Heart left ventricle (tissue), 16 donors: ENCODE measurements at regions not wholly inside any gene's neighbourhood (a gene's known extent, or its start where the extent isn't known, plus 50 kb on each side); places are given as distances from the start of the nearest gene placed in this dataset.
A peak's percentile ranks its signal among the peaks of the same experiment; 100 is the strongest.

Experiments used
- ATAC-seq, 4 donors: fragments of 200-7000 bp; cut with Tn5 transposase; one replicate each; pipeline ENCODE4 v1.9.1; 2020 to 2022; ENCODE audit warnings: moderate library complexity in 4 of 4, mild to moderate bottlenecking in 3 of 4, moderate number of reproducible peaks in 1 of 4
- DNase-seq, 5 donors: peaks; one replicate each; pipeline ENCODE4 v3.0.0-alpha.2; 2020
- H3K27ac ChIP-seq, 12 donors: fragments of 200-600 bp; sonication (generic) in 4 of 12; one replicate each; pipeline versions ENCODE4 v1.5.0 to v1.8.0; 2016 to 2022; ENCODE audit warnings: mild to moderate bottlenecking in 2 of 12
- H3K27me3 ChIP-seq, 9 donors: fragments of 200-600 bp; sonication (generic) in 2 of 9; one replicate each; pipeline versions ENCODE4 v1.5.1 to v1.8.0; 2016 to 2022; ENCODE audit warnings: mild to moderate bottlenecking in 3 of 9
- H3K36me3 ChIP-seq, 9 donors: fragments of 200-600 bp; sonication (generic) in 2 of 9; one replicate each; pipeline versions ENCODE4 v1.5.0 to v1.8.0; 2018 to 2022; ENCODE audit warnings: mild to moderate bottlenecking in 2 of 9
- H3K4me1 ChIP-seq, 12 donors: fragments of 200-600 bp; sonication (generic) in 4 of 12; one replicate each; pipeline versions ENCODE4 v1.5.0 to v1.8.0; 2016 to 2022; ENCODE audit warnings: mild to moderate bottlenecking in 3 of 12
- H3K4me3 ChIP-seq, 12 donors: fragments of 200-600 bp; sonication (generic) in 4 of 12; one replicate each; pipeline versions ENCODE4 v1.5.0 to v1.8.0; 2017 to 2022; ENCODE audit warnings: mild to moderate bottlenecking in 9 of 12, moderate library complexity in 4 of 12
- H3K9me3 ChIP-seq, 12 donors: fragments of 200-600 bp; sonication (generic) in 4 of 12; one replicate each; pipeline versions ENCODE4 v1.5.0 to v1.8.0; 2016 to 2022; ENCODE audit warnings: mild to moderate bottlenecking in 1 of 12
- CTCF ChIP-seq, 12 donors: fragments of 200-600 bp; sonication (generic) in 4 of 12; IDR thresholded peaks; one replicate each; pipeline versions ENCODE4 v1.5.0 to v1.8.0; 2018 to 2022; ENCODE audit warnings: antibody characterized with exemption in 12 of 12, mild to moderate bottlenecking in 5 of 12
- POLR2A ChIP-seq, 2 donors: fragments of 450-650 bp; IDR thresholded peaks; one replicate each; pipeline ENCODE4 v1.6.1; 2017; ENCODE audit warnings: antibody characterized with exemption in 2 of 2, mild to moderate bottlenecking in 2 of 2, moderate library complexity in 2 of 2
- WGBS, 4 donors: extraction: QIAGEN DNeasy Blood & Tissue Kit in 2 of 4; methylation state at CpG; one replicate each; pipeline versions ENCODE4 v1.1.5 to v1.1.7; 2013 to 2018; 5-methylcytosine and 5-hydroxymethylcytosine counted together
- intact Hi-C, 10 donors: fragments of 100-400 bp; cut with DNase I; formaldehyde crosslinking; loops; one replicate each; pipeline versions ENCODE4 v1.11.1 to v1.14.2; 2022
- donor health status: ischemic (EF 13 %, LVEDD 7.1; RV severe dilation, severe dysfunction).
- donor health status: healthy with polysubstance abuse.
- donor health status: DM: no; HTN: yes; CAD: no.
- donor health status: DM: no; HTN: no; CAD: no.
- donor health status: ischemic (EF 25% LVEDD 6.9; RV normal size, moderate dysfunction).
- donor health status: ischemic (EF 25% LVEDD 5.7; RV mildly dilated, moderate dysfunction).
- donor health status: healthy.
- donor health status: DM: yes; HTN: yes; CAD: no.
- donor health status: ischemic (EF 35%, LVEDD 5.7; RV mildly dilated, moderate dysfunction).
- donor health status: nonischemic (EF 11% LVEDD 7.7; RV severe dilation, severe dysfunction).
- donor health status: DM: yes; HTN: yes; CAD: no.
- donor health status: PGD.
- donor health status: ischemic (EF 29% LVEDD 5.4; RV normal size, mild dysfunction).
- donor health status: nonischemic (EF 23%, LVEDD 6.1; RV moderate dilation, normal function).

GRCh38 chr1:29455781-29456180 lies 219.5 kb downstream of the PTPRU start:
- DNase-seq (no peak), ATAC-seq (no peak)
- TF ChIP-seq POLR2A (IDR thresholded peaks at IDR 0.05), result no peak
- no peak for TF ChIP-seq CTCF (IDR thresholded peaks at IDR 0.05)
- H3K9me3 ChIP-seq, result no peaks in the 10 kb centered on the region
- H3K4me1 ChIP-seq, result no peaks in the 10 kb centered on the region
- intact Hi-C loops, result loop anchor here in 4 of 10 donors (10.0 kb wide), 3 partner anchors 59 to 211 kb away; no protein-coding TSS in a partner anchor
- H3K36me3 ChIP-seq, result no peaks in the 10 kb centered on the region
- H3K27me3 ChIP-seq, result peaks cover 0 to 36% (median 0%) of the 10 kb centered on the region in 9 donors
- no peak overlapping the region for H3K27ac ChIP-seq
- 50 to 73% (median 67%) methylated on average over 5 of the region's 5 CpGs for WGBS, 4 donors
- no peak overlapping the region for H3K4me3 ChIP-seq

- no peak for ATAC-seq
- TF ChIP-seq CTCF (IDR thresholded peaks at IDR 0.05) (no peak), POLR2A (IDR thresholded peaks at IDR 0.05) (no peak)
- DNase-seq, result no peak
- Histone ChIP-seq H3K27ac (no peak overlapping the region), H3K9me3 (no peaks in the 10 kb centered on the region), H3K27me3 (peaks cover 0 to 34% (median 0%) of the 10 kb centered on the region in 9 donors), H3K4me3 (no peak overlapping the region), H3K4me1 (no peaks in the 10 kb centered on the region), H3K36me3 (no peaks in the 10 kb centered on the region)
- 71 to 79% (median 73%) methylated on average over 8 to 13 of the region's 13 CpGs for WGBS, 4 donors
- intact Hi-C loops, result loop anchor here in 6 of 10 donors (5.0 to 10.0 kb wide), 5 partner anchors 60 to 217 kb away; partner anchors contain the start of gene PTPRU (in 1 of the 6)
Measured at GRCh38 chr1:29454616-29455380, 218.5 kb downstream of the PTPRU start.

GRCh38 chr1:29453502-29454240 lies 217.3 kb downstream of the PTPRU start:
- H3K4me1 ChIP-seq, result no peaks in the 10 kb centered on the region
- intact Hi-C loops, result loop anchor here in 6 of 10 donors (5.0 to 10.0 kb wide), 5 partner anchors 61 to 216 kb away; partner anchors contain the start of gene PTPRU (in 1 of the 6)
- no peak overlapping the region for H3K4me3 ChIP-seq
- no peak overlapping the region for H3K27ac ChIP-seq
- no peak for DNase-seq
- ATAC-seq, result peak in 1 of 4 donors; percentile 56
- 23 to 33% (median 28%) methylated on average over 8 of the region's 8 CpGs for WGBS, 4 donors
- H3K36me3 ChIP-seq, result no peaks in the 10 kb centered on the region
- peaks cover 0 to 28% (median 0%) of the 10 kb centered on the region in 9 donors for H3K27me3 ChIP-seq
- TF ChIP-seq POLR2A (IDR thresholded peaks at IDR 0.05), result no peak
- peak in 7 of 12 donors; percentile 7 to 38 (median 21) for TF ChIP-seq CTCF (IDR thresholded peaks at IDR 0.05)
- H3K9me3 ChIP-seq, result no peaks in the 10 kb centered on the region
